Tibial artery (tissue), 4 donors: ENCODE measurements at regions not wholly inside any gene's neighbourhood (a gene's known extent, or its start where the extent isn't known, plus 50 kb on each side); places are given as distances from the start of the nearest gene placed in this dataset.

ENCODE experiments used
- DNase-seq, 2 donors: peaks; one replicate each; pipeline ENCODE4 v3.0.0-alpha.2; 2019
- H3K27ac ChIP-seq, 2 donors: fragments of 200-600 bp; sonication (generic) in 1 of 2; 1 replicate in 1 of 2; 2 replicates in 1 of 2; pipeline ENCODE4 v1.5.1; 2018 to 2019; ENCODE audit warnings: mild to moderate bottlenecking in 1 of 2
- H3K27me3 ChIP-seq, 2 donors: fragments of 200-600 bp; sonication (generic) in 1 of 2; one replicate each; pipeline versions ENCODE4 v1.5.1 to v1.6.0; 2016 to 2019
- H3K36me3 ChIP-seq, 3 donors: fragments of 200-600 bp; sonication (generic) in 2 of 3; one replicate each; pipeline ENCODE4 v1.5.1; 2016 to 2019; ENCODE audit warnings: mild to moderate bottlenecking in 2 of 3
- H3K4me1 ChIP-seq, 4 donors: fragments of 200-600 bp; sonication (generic) in 2 of 4; 1 replicate in 3 of 4; 2 replicates in 1 of 4; pipeline ENCODE4 v1.5.1; 2016 to 2019
- H3K4me3 ChIP-seq, 2 donors: fragments of 200-600 bp; sonication (generic) in 1 of 2; 1 replicate in 1 of 2; 2 replicates in 1 of 2; pipeline ENCODE4 v1.5.1; 2018 to 2019; ENCODE audit warnings: mild to moderate bottlenecking in 2 of 2
- H3K9me3 ChIP-seq, 3 donors: fragments of 200-600 bp; sonication (generic) in 1 of 3; one replicate each; pipeline ENCODE4 v1.5.1; 2016 to 2019
- intact Hi-C: fragments of 100-400 bp; cut with DNase I; formaldehyde crosslinking; loops from one replicate; pipeline ENCODE4 v1.15.0; 2023; ENCODE audit warnings: low total_unique reads
- TF ChIP-seq, protein P1 (sequence below), 2 experiments: fragments of 200-600 bp in 1 of 2; fragments of 450-650 bp in 1 of 2; IDR thresholded peaks; one replicate each; pipeline ENCODE4 v1.5.1; 2017 to 2019; ENCODE audit warnings: antibody characterized with exemption in 2 of 2, mild to moderate bottlenecking in 1 of 2, moderate library complexity in 1 of 2

DNA sequence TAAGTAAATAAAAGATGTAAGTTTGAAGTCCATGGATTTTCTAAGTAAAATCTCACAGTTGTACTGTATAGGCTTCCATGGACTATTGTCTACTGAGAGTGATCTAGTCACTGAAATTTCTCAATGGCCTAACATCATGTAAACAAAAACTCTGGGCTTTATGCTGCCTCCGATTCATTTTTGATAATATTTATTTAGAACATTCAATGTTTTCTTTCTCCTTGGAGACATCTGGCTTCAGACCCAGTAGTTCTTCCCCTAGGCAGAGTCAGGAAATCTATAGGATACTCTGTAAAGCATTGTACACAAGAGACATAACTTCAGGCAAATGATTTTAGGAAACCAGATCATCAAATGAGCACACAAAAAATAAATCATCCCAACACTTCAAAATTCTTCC, 1208.6 kb upstream of the ZEB2 start:
- H3K36me3 ChIP-seq, result no peaks in the 10 kb centered on the region
- H3K27ac ChIP-seq, result no peak overlapping the region
- intact Hi-C loops, result no loop called here
- H3K4me3 ChIP-seq, result no peak overlapping the region
- no peaks in the 10 kb centered on the region for H3K4me1 ChIP-seq
- H3K27me3 ChIP-seq, result no peaks in the 10 kb centered on the region
- no peaks in the 10 kb centered on the region for H3K9me3 ChIP-seq
- DNase-seq, result no peak
- TF ChIP-seq, protein P1, sequence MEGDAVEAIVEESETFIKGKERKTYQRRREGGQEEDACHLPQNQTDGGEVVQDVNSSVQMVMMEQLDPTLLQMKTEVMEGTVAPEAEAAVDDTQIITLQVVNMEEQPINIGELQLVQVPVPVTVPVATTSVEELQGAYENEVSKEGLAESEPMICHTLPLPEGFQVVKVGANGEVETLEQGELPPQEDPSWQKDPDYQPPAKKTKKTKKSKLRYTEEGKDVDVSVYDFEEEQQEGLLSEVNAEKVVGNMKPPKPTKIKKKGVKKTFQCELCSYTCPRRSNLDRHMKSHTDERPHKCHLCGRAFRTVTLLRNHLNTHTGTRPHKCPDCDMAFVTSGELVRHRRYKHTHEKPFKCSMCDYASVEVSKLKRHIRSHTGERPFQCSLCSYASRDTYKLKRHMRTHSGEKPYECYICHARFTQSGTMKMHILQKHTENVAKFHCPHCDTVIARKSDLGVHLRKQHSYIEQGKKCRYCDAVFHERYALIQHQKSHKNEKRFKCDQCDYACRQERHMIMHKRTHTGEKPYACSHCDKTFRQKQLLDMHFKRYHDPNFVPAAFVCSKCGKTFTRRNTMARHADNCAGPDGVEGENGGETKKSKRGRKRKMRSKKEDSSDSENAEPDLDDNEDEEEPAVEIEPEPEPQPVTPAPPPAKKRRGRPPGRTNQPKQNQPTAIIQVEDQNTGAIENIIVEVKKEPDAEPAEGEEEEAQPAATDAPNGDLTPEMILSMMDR (IDR thresholded peaks at IDR 0.05), result no peak

DNA sequence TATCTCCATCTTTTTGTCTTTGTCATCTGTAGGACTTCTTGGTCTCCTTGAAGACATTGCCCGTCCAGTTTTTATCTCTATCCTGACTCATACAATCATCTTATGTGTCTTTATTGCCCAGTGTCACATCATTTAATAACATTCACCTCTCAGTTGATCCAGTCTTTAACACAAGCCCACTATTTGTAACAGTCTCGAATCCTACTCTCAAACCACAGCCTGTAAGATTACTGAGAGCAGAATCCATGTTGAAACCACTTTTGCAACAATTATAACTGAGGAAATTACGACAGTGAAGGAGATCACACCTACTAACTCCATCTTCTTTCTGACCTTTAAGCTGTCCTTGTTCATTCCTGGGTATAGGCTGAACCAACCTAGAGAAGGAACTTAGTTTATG, 1206.0 kb upstream of the ZEB2 start:
- TF ChIP-seq, protein P1 (IDR thresholded peaks at IDR 0.05), result no peak

DNA sequence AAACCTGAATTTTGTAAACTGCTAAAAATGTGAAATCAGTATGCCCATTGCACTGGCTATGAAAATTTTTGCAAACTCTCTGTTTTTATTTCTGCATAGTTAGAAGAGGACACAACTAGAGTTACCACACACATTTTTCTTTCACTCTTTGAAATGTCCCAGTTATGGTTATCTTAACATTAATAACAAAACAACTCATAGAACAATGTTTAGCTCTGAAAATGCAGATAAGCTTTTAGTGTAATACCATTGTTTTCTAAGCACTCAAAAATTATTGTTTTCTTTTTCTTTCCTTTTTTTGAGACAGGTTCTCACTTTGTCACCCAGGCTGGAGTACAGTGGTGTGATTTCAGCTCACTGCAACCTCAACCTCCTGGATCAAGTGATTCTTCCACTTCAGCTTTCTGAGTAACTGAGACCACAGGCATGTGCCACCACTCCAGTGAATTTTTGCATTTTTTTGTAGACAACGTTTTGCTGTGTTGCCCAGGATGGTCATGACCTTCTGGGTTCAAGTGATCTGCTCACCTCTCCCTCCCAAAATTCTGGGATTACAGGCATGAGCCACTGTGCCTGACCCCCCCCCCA, 1204.5 kb upstream of the ZEB2 start:
- Histone ChIP-seq H3K27me3 (no peaks in the 10 kb centered on the region), H3K36me3 (no peaks in the 10 kb centered on the region), H3K4me3 (no peak overlapping the region), H3K4me1 (no peaks in the 10 kb centered on the region), H3K27ac (no peak overlapping the region), H3K9me3 (no peaks in the 10 kb centered on the region)
- DNase-seq, result no peak
- intact Hi-C loops, result no loop called here
- TF ChIP-seq, protein P1 (IDR thresholded peaks at IDR 0.05), result no peak

More for the DNA sequence above, 1206.0 kb upstream of the ZEB2 start:
- H3K4me1 ChIP-seq, result no peaks in the 10 kb centered on the region
- no peak overlapping the region for H3K4me3 ChIP-seq
- no peaks in the 10 kb centered on the region for H3K36me3 ChIP-seq
- no peaks in the 10 kb centered on the region for H3K27me3 ChIP-seq
- H3K27ac ChIP-seq, result no peak overlapping the region
- H3K9me3 ChIP-seq, result no peaks in the 10 kb centered on the region
- DNase-seq, result no peak
- intact Hi-C loops, result no loop called here

DNA sequence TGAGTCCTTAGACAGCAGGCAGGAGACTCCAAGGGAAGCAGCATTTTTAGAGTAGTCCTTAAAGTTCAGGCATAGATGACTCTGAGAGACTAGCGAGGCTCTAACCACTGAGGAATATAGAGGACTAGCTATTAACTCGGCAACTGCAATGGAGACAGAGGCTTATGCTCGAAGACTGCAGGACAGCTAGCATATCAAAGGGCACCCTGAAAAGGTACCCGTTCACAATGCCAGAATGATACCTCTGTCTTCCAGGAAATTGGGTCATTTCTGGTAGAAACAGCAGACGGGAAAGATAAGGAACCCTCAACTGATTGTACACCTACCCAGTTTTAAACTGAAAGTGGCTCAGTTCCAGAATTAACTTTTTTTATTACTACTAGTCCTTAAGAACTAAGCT, 1204.0 kb upstream of the ZEB2 start:
- H3K36me3 ChIP-seq, result no peaks in the 10 kb centered on the region
- DNase-seq, result no peak
- H3K27me3 ChIP-seq, result no peaks in the 10 kb centered on the region
- no peaks in the 10 kb centered on the region for H3K9me3 ChIP-seq
- no peak overlapping the region for H3K4me3 ChIP-seq
- intact Hi-C loops, result no loop called here
- TF ChIP-seq, protein P1 (IDR thresholded peaks at IDR 0.05), result no peak
- no peaks in the 10 kb centered on the region for H3K4me1 ChIP-seq
- H3K27ac ChIP-seq, result no peak overlapping the region

- Histone ChIP-seq H3K27ac (no peak overlapping the region), H3K36me3 (no peaks in the 10 kb centered on the region), H3K27me3 (no peaks in the 10 kb centered on the region), H3K4me1 (no peaks in the 10 kb centered on the region), H3K4me3 (no peak overlapping the region), H3K9me3 (no peaks in the 10 kb centered on the region)
- intact Hi-C loops, result no loop called here
- no peak for DNase-seq
- TF ChIP-seq, protein P1 (IDR thresholded peaks at IDR 0.05), result no peak
Measured at GRCh38 chr2:145721681-145722080, 1201.8 kb upstream of the ZEB2 start.

- DNase-seq, result no peak
- TF ChIP-seq, protein P1 (IDR thresholded peaks at IDR 0.05), result no peak
- Histone ChIP-seq H3K9me3 (peaks cover 0 to 6% (median 0%) of the 10 kb centered on the region in 3 donors), H3K4me3 (no peak overlapping the region), H3K4me1 (no peaks in the 10 kb centered on the region), H3K36me3 (no peaks in the 10 kb centered on the region), H3K27ac (no peak overlapping the region), H3K27me3 (no peaks in the 10 kb centered on the region)
- intact Hi-C loops, result no loop called here
Measured at GRCh38 chr2:145715601-145716000, 1195.7 kb upstream of the ZEB2 start.
